SK-N-SH (cell line): ENCODE measurements at regions not wholly inside any gene's neighbourhood (a gene's known extent, or its start where the extent isn't known, plus 50 kb on each side); places are given as distances from the start of the nearest gene placed in this dataset.

Source experiments
- CHD2 ChIP-seq: fragments of 150-350 bp; IDR thresholded peaks from 2 replicates; pipeline ENCODE4 v1.6.1; 2018; ENCODE audit warnings: low read length; ENCODE audit not compliant: partially characterized antibody
- CTCF ChIP-seq: fragments of 200-600 bp; sonication (generic); IDR thresholded peaks from 2 replicates; pipeline ENCODE4 v1.6.1; 2017; ENCODE audit warnings: antibody characterized with exemption, mild to moderate bottlenecking, moderate library complexity
- EP300 ChIP-seq, 2 experiments: IDR thresholded peaks; 2 replicates each; pipeline versions ENCODE4 v1.4.0 to v1.6.1; 2012; ENCODE audit warnings: borderline replicate concordance in 1 of 2, low read depth in 1 of 2, low read length in 1 of 2
- FOXM1 ChIP-seq: IDR thresholded peaks from 2 replicates; pipeline ENCODE4 v1.4.0; 2012; ENCODE audit warnings: low read depth, mild to moderate bottlenecking
- IRF3 ChIP-seq: fragments of 150-350 bp; IDR thresholded peaks from 2 replicates; pipeline ENCODE4 v1.6.1; 2016; ENCODE audit warnings: mild to moderate bottlenecking, low read depth, low read length
- MAX ChIP-seq: IDR thresholded peaks from 2 replicates; pipeline ENCODE4 v1.4.0; 2012; ENCODE audit warnings: low read depth
- MXI1 ChIP-seq: IDR thresholded peaks from 2 replicates; pipeline ENCODE4 v1.6.1; 2012; ENCODE audit warnings: mild to moderate bottlenecking, low read depth, low read length, improper control_type of control experiment
- PBX3 ChIP-seq: IDR thresholded peaks from 2 replicates; pipeline ENCODE4; 2012
- POLR2AphosphoS5 ChIP-seq: IDR thresholded peaks from 2 replicates; pipeline ENCODE4 v1.6.1; 2012; ENCODE audit warnings: low read depth, low read length
- REST ChIP-seq: IDR thresholded peaks from 2 replicates; pipeline ENCODE4 v1.6.1; 2012; ENCODE audit warnings: mild to moderate bottlenecking, low read depth, low read length, moderate library complexity
- RFX5 ChIP-seq: IDR thresholded peaks from 2 replicates; pipeline ENCODE4 v1.6.1; 2012; ENCODE audit warnings: mild to moderate bottlenecking, improper control_type of control experiment, low read length
- SIN3A ChIP-seq: IDR thresholded peaks from 2 replicates; pipeline ENCODE4 v1.6.1; 2012; ENCODE audit warnings: low read depth, mild to moderate bottlenecking, low read length, moderate library complexity, borderline replicate concordance
- TAF1 ChIP-seq: IDR thresholded peaks from 2 replicates; pipeline ENCODE4 v1.6.1; 2012; ENCODE audit warnings: low read depth, mild to moderate bottlenecking, low read length, moderate library complexity, borderline replicate concordance

GRCh38 chr14:71621980-71622605, 310.1 kb upstream of the RGS6 start:
- TF ChIP-seq MXI1: no peak
- no peak for TF ChIP-seq POLR2AphosphoS5
- no peak for TF ChIP-seq FOXM1
- no peak for TF ChIP-seq REST
- no peak for TF ChIP-seq CTCF
- no peak for TF ChIP-seq CHD2
- no peak for TF ChIP-seq PBX3
- TF ChIP-seq TAF1: no peak
- TF ChIP-seq MAX: no peak
- no peak for TF ChIP-seq EP300 (IDR thresholded peaks at IDR 0.05; ENCODE audit: borderline replicate concordance in 1 of 2, low read depth in 1 of 2, low read length in 1 of 2)
- TF ChIP-seq IRF3: no peak
- TF ChIP-seq RFX5: no peak
- no peak for TF ChIP-seq SIN3A
